Caco-2 (cell line): ENCODE measurements at regions not wholly inside any gene's neighbourhood (a gene's known extent, or its start where the extent isn't known, plus 50 kb on each side); places are given as distances from the start of the nearest gene placed in this dataset.

Experiments used
- BruUV-seq: library from RNA; stranded (reverse); fragments of 400-500 nt; replicated peaks from 2 replicates; lab custom pipeline; 2021; lab: Mats Ljungman, UMichigan
- CTCF ChIA-PET: fragments of 300-600 bp; sonication (Branson Sonifier 250); formaldehyde crosslinking; loops from one replicate; lab custom pipeline; 2022; ENCODE audit warnings: antibody characterized with exemption; lab: Charles Lee
- POLR2A ChIA-PET: fragments of 300-600 bp; sonication (Branson Sonifier 250); formaldehyde crosslinking; loops from one replicate; lab custom pipeline; 2022; ENCODE audit warnings: antibody characterized with exemption; lab: Charles Lee
- DNase-seq, 2 experiments: peaks; one replicate each; pipeline versions ENCODE4 v3.0.0 to v3.0.0-alpha.2; 2020 to 2022
- H3K27me3 ChIP-seq: replicated peaks from 2 replicates; pipeline ENCODE4 v1.6.0; 2011; ENCODE audit warnings: low read length; ENCODE audit not compliant: control insufficient read depth, insufficient read depth
- H3K36me3 ChIP-seq: 2 replicates; pipeline ENCODE4 v1.5.1; 2011; ENCODE audit warnings: low read length; ENCODE audit not compliant: control insufficient read depth, insufficient read depth
- H3K4me1 ChIP-seq: fragments of 250-450 bp; sonication (Bioruptor Pico); 2 replicates; pipeline ENCODE4 v1.5.1; 2020; ENCODE audit warnings: mild to moderate bottlenecking
- H3K4me3 ChIP-seq: 2 replicates; pipeline ENCODE4 v1.5.1; 2011; ENCODE audit warnings: low read depth, mild to moderate bottlenecking, control low read depth, low read length
- H3K9me3 ChIP-seq: fragments of 250-450 bp; sonication (Bioruptor Pico); 2 replicates; pipeline ENCODE4 v1.5.1; 2020; ENCODE audit warnings: mild to moderate bottlenecking, moderate library complexity
- H3K27ac Mint-ChIP-seq: one replicate; pipeline ENCODE4 v1.8.0; 2022; ENCODE audit warnings: mixed read lengths; ENCODE audit not compliant: unreplicated experiment
- H3K27me3 Mint-ChIP-seq: one replicate; pipeline ENCODE4 v1.8.0; 2022; ENCODE audit warnings: mixed read lengths; ENCODE audit not compliant: insufficient read depth, unreplicated experiment
- H3K36me3 Mint-ChIP-seq: one replicate; pipeline ENCODE4 v1.8.0; 2022; ENCODE audit warnings: mild to moderate bottlenecking, mixed read lengths; ENCODE audit not compliant: insufficient read depth, unreplicated experiment
- H3K4me1 Mint-ChIP-seq: one replicate; pipeline ENCODE4 v1.8.0; 2022; ENCODE audit warnings: low read depth, mixed read lengths; ENCODE audit not compliant: unreplicated experiment
- H3K4me3 Mint-ChIP-seq: one replicate; pipeline ENCODE4 v1.8.0; 2022; ENCODE audit warnings: mild to moderate bottlenecking, moderate library complexity, mixed read lengths; ENCODE audit not compliant: unreplicated experiment
- H3K9me3 Mint-ChIP-seq: one replicate; pipeline ENCODE4 v1.8.0; 2022; ENCODE audit warnings: mixed read lengths; ENCODE audit not compliant: unreplicated experiment
- intact Hi-C: fragments of 100-400 bp; cut with micrococcal nuclease; formaldehyde crosslinking; loops from one replicate; pipeline ENCODE4 v1.10.0; 2022; ENCODE audit not compliant: unreplicated experiment
- TF ChIP-seq, protein P1 (sequence below), 2 experiments: fragments of 200-600 bp in 1 of 2; IDR thresholded peaks; 1 replicate in 1 of 2; 2 replicates in 1 of 2; pipeline versions ENCODE4 v1.5.1 to v1.8.0; 2011 to 2022; ENCODE audit warnings: antibody characterized with exemption in 1 of 2, control low read depth in 1 of 2, inconsistent platforms in 1 of 2, low read depth in 1 of 2, low read length in 1 of 2, mild to moderate bottlenecking in 1 of 2, moderate library complexity in 1 of 2; ENCODE audit not compliant: insufficient read depth in 1 of 2, severe bottlenecking in 1 of 2, unreplicated experiment in 1 of 2

DNA sequence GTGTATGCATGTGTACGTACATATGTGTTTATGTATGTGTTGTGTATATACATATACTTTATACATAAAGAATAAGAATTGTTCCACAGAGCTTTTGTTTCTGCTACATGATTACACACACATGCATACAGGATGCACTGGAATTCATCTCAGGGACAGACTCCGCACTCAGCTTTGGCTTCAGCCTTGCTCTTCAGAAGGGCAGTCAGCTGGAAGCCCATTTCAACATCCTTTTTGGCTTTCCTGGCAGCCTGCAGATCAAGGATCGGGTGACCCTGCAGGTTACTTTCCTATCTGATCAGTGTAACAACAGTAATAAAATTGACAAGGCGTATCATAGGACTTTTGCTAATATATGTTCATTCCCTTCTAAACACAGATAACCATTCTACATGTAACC lies 144.1 kb upstream of the COPS8 start:
- DNase-seq = no peak
- CTCF ChIA-PET = no interaction called here
- no peaks in the 10 kb centered on the region for H3K9me3 ChIP-seq

GRCh38 chr2:236942554-236942953 lies 143.1 kb upstream of the COPS8 start:
- ChIA-PET CTCF (no interaction called here), POLR2A (no interaction called here)
- no peaks in the 10 kb centered on the region for H3K4me1 Mint-ChIP-seq
- H3K4me3 Mint-ChIP-seq = no peak overlapping the region
- H3K27ac Mint-ChIP-seq = no peak overlapping the region
- H3K4me1 ChIP-seq = no peaks in the 10 kb centered on the region
- H3K9me3 ChIP-seq = no peaks in the 10 kb centered on the region
- no peaks in the 10 kb centered on the region for H3K36me3 ChIP-seq
- no TSS peak for BruUV-seq
- DNase-seq = no peak
- TF ChIP-seq, protein P1, sequence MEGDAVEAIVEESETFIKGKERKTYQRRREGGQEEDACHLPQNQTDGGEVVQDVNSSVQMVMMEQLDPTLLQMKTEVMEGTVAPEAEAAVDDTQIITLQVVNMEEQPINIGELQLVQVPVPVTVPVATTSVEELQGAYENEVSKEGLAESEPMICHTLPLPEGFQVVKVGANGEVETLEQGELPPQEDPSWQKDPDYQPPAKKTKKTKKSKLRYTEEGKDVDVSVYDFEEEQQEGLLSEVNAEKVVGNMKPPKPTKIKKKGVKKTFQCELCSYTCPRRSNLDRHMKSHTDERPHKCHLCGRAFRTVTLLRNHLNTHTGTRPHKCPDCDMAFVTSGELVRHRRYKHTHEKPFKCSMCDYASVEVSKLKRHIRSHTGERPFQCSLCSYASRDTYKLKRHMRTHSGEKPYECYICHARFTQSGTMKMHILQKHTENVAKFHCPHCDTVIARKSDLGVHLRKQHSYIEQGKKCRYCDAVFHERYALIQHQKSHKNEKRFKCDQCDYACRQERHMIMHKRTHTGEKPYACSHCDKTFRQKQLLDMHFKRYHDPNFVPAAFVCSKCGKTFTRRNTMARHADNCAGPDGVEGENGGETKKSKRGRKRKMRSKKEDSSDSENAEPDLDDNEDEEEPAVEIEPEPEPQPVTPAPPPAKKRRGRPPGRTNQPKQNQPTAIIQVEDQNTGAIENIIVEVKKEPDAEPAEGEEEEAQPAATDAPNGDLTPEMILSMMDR (IDR thresholded peaks at IDR 0.05; ENCODE audit: insufficient read depth in 1 of 2, low read depth in 1 of 2, low read length in 1 of 2, severe bottlenecking in 1 of 2, unreplicated experiment in 1 of 2) = no peak
- intact Hi-C loops = no loop called here
- no peaks in the 10 kb centered on the region for H3K9me3 Mint-ChIP-seq
- H3K27me3 ChIP-seq = no peaks in the 10 kb centered on the region
- no peaks in the 10 kb centered on the region for H3K27me3 Mint-ChIP-seq
- no peak overlapping the region for H3K4me3 ChIP-seq
- H3K36me3 Mint-ChIP-seq = no peaks in the 10 kb centered on the region

More for the DNA sequence above, 144.1 kb upstream of the COPS8 start:
- intact Hi-C loops = no loop called here
- Mint-ChIP-seq H3K36me3 (no peaks in the 10 kb centered on the region), H3K27ac (no peak overlapping the region), H3K27me3 (no peaks in the 10 kb centered on the region), H3K9me3 (no peaks in the 10 kb centered on the region), H3K4me3 (no peak overlapping the region), H3K4me1 (no peaks in the 10 kb centered on the region)
- Histone ChIP-seq H3K27me3 (no peaks in the 10 kb centered on the region), H3K36me3 (no peaks in the 10 kb centered on the region), H3K4me1 (no peaks in the 10 kb centered on the region), H3K4me3 (no peak overlapping the region)
- POLR2A ChIA-PET = no interaction called here
- TF ChIP-seq, protein P1 (IDR thresholded peaks at IDR 0.05; ENCODE audit: insufficient read depth in 1 of 2, low read depth in 1 of 2, low read length in 1 of 2, severe bottlenecking in 1 of 2, unreplicated experiment in 1 of 2) = no peak
- no TSS peak for BruUV-seq

DNA sequence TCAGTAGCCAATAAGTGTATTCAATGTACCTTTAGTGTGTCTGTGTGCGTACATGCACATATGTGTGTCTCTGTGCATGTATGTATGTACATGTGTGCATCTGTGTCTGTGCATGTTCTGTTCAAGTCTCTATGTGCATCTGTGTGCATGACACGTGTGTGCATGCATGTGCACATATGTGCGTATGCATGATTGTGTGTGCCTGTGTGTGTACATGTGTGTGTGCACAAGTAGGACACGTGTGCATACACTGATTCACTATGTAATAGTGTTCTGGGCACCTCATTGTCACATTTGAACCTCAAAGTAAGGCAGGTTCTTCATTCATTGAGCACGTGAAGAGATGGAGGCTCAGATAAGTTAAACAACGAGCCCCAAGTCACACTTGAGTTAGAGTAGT lies 142.6 kb upstream of the COPS8 start:
- Mint-ChIP-seq H3K27ac (no peak overlapping the region), H3K4me1 (no peaks in the 10 kb centered on the region), H3K9me3 (no peaks in the 10 kb centered on the region), H3K36me3 (no peaks in the 10 kb centered on the region), H3K4me3 (no peak overlapping the region), H3K27me3 (no peaks in the 10 kb centered on the region)
- POLR2A ChIA-PET = no interaction called here
- Histone ChIP-seq H3K4me3 (no peak overlapping the region), H3K9me3 (no peaks in the 10 kb centered on the region), H3K27me3 (no peaks in the 10 kb centered on the region), H3K36me3 (no peaks in the 10 kb centered on the region), H3K4me1 (no peaks in the 10 kb centered on the region)
- DNase-seq = no peak
- no TSS peak for BruUV-seq
- CTCF ChIA-PET = no interaction called here
- TF ChIP-seq, protein P1 (IDR thresholded peaks at IDR 0.05; ENCODE audit: insufficient read depth in 1 of 2, low read depth in 1 of 2, low read length in 1 of 2, severe bottlenecking in 1 of 2, unreplicated experiment in 1 of 2) = no peak
- intact Hi-C loops = no loop called here
